Urothelium cell line (cell line): ENCODE measurements at regions not wholly inside any gene's neighbourhood (a gene's known extent, or its start where the extent isn't known, plus 50 kb on each side); places are given as distances from the start of the nearest gene placed in this dataset.

Experiments used
- DNase-seq: peaks from one replicate; pipeline ENCODE4 v3.0.0; 2011; ENCODE audit warnings: low spot score, mixed read lengths
- FAIRE-seq: peaks from 2 replicates; lab custom pipeline; 2011; peaks lifted over from hg19 to GRCh38; lab: Jason Lieb, UNC

DNA sequence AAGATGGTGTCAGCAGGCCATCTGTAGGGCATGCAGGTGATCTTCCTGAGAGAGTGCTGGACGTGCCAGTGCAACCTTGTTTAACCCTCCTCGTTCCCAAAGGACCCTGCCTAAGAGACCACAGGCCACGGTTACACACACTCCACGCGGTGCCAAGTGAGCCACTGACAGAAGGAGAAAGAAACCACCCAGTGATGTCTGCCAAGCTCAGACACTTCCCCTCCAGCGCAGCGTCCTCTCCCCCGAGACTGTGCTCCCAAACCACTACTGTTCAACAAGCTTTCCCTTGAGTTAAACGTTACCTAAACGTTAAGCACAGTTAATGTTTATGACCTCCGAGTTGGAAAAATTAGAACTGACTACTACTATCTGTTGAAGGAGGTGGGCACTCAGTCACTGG lies 119.1 kb upstream of the NCK2 start:
- FAIRE-seq = no peak
- no peak for DNase-seq

DNA sequence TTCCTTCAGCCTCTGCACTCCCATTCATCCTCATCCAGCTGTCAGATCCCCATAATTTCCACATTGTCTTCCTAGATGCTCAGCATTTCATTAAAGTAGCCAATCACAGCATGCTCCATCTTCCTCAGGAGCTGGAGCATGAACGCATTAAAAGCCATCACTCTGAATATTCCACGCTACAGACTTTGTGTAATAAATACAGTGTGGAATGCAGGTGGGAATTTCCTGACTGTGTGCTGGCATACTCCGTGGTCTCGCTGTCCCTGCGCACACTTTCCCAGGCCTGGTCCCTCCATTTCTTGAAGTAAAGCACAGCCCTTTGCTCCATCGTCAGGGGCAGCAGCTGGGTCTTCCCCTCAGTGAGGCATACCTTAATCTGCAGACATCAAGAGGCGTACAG lies 123.7 kb upstream of the NCK2 start:
- peak; percentile 63 for FAIRE-seq
- DNase-seq = no peak

DNA sequence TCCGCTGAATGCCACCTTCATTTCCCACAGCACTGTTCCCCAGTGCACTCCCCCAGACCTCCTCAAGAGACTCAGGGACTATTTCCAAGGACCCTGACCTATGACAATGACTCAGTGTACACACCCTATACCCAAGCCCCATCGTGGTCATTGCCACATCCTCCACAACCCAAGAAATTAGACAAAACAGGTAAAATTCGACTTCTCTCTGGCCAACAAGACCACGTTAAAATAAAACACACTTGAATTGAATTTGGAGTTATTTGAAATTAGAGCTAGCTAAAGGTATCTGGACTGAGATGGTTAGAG lies 126.4 kb upstream of the NCK2 start:
- FAIRE-seq (no peak), DNase-seq (no peak)

DNA sequence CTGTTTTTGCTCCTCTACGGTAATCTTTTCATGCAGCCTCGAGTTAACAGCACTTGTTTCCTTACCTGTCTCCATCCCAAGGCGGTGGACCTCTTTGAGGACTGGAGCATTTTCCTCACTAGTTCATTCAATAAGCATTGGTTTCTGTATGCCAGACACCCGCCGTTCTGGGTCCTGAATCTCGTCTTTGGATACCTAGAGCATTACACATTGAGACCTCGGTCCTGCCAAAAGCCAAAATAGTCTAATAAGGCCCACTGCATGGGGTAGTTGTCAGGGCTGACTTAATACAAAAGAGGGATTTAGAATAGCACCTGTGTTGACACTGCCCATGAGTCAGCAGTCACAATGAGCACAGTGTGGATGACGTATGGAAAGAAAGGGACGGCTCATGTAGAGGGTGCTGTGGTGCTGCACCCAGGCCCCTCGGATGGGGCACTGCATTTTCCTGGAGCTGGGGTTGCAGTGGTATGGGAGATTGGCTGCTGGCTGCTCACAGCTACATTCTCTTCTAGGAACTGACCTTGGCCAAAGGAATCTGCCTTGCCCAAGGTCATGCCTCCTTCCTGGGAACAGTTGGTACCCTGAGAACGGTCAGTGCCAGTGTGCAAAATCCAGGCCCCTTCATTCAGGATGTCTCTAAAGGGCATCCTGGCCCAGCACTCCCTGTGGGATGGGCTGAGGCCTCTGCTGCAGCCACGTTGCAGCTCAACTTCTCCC lies 126.9 kb upstream of the NCK2 start:
- DNase-seq (peak; percentile 87), FAIRE-seq (peak; percentile 63)

DNA sequence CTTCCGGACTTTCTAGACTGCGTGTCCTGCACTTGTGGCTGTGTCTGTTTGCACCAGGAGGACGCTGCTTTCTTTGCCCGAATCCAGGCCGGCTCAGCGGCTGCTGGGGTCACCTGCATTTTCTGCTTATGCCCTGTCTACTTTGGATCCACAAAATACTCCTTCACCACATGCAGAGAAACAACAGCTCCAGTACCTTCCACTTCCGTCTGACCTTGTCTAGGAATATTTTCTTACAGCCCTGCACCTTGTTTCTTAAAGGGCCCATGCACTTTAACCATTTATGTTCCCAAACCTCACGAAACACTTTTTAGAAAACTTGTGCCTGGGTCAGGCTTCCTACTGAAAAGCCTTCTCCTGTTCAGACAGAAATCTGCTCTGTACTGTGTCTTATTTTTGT lies 129.4 kb upstream of the NCK2 start:
- FAIRE-seq = peak; percentile 5
- DNase-seq = no peak

DNA sequence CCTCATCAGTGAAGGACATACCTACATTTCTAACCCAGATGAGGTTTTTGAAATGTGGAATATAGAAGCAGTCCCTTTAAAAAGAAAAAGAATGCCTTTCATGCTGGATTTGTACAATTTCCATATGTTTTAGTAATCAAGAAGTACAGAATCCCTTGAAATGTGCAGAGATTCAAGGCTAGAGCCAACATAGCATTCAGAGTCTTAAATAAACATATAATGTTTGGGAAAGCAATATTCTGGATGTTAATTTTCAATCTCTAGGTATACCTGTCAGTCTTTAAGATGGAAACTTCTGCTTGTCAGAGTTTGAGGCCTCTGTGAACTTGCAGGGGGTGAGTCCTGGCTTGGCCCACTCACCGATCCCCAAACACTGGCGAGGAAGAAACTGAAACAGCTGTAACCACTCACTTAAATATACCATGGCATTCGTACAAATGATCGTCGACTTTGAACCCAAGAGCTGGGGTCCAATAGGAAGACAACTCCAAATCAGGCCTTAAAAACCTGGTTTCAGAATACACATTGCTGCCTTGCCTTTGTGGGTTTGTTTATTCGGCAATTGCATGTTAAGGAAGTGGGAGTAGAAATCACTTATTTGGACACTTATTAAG lies 132.8 kb upstream of the NCK2 start:
- FAIRE-seq = no peak
- no peak for DNase-seq

DNA sequence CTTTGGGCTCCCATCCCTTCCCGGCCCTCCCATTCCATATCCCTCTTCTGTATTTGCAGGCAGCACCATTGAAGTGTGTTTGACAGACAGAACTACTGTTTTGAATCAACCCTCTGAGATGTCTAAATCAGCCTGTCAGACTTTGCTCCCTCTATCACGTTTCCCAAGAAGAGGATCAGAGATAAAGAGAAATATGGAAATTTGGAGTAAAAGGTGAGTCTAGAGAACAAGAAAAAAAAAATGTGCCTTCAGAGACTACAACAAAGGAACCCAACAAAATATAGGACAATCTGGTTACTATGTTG lies 133.4 kb upstream of the NCK2 start:
- DNase-seq (no peak), FAIRE-seq (peak; percentile 20)

DNA sequence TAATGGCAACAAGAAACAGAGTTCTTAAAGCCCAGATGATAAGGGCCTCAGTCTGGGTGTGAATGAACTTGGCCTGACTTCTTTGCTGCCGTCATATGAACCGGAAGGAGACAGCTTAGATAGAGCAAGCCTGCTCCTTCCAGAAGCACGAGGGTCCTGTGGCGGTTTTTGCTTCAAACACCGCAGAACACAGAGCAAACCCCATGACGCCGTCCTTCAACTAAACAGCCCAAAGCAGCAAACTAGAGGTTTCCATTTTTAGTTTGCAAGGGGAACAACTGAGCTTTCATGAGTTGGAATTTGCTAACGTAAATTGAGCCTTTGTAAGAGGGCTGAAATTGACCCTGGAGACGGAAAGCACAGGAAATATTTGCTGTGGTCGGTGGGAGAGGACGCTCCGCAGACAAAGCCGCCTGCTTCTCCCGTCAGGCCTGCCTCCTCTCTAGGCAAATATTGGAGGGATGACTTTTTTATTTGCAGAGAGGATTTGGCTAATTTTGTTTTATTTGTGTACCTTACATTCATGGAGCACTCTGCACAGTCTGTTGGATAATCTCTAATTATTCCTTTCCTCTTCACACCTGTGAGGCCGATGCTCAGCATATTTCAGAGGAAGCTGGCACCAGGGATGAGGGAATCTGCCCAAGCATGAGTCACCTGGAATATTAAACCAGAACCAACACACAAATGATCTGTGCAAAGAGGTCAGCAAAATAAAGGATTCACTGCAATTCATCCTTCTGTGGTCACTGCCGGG lies 134.0 kb upstream of the NCK2 start:
- FAIRE-seq = no peak
- peak; percentile 42 for DNase-seq

DNA sequence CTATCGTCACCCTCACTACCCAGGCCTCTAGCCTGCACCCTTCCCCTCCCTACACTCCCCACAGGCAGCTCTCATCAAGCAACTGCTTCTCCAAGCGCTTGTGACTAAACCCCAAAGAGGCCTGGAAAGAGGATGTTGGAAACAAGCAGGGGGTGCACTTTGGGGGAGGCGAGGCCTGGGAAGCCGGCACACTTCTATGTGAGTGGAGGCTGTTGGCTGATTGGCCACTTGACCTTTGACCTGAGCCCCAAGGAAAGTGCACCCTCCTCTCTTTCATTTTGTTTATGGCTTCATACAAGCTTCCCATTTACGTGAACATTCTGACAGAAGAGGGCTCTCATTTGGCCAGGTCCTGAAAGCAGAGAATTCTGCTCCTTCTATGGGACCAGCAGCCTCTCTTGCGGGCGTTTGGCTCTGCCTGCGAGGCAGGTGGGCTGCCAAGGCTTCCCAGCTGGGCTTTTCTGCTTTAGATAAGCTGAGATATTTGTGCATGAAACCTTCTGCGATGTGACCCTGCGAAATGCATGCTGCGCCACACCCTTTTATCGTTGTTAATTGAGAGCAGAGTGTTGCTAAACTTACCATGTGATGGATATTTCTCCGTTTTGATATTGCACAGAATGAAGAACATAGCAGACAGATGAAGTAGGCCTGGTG lies 134.8 kb upstream of the NCK2 start:
- FAIRE-seq = no peak
- DNase-seq = no peak

DNA sequence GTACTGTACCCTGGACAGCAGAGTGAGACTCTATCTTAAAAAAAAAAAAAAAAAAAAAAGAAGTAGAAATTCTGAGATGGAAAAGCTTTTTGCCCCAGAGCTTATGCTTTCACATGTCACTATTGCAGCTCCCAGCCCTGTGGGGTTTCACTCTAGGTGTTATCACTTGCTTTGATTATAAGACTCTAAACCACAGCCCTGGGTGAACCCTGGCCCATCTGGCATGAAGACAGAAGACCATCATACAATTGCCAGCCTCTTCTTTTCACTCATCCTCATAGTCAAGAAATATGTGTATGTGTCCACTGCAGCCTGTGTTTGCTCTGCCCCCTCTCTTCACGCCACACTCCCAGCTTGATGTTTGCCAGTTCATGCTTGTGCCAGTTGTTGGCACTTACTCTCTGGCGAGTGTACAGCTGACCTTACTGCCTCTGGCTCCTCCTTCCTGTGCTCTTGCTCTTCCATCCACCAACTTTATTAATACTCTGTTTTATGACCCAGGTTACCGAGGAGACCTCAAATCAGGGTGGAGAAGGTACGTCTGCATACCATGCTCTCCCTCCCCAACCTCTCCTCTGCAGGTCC lies 136.7 kb upstream of the NCK2 start:
- FAIRE-seq = no peak
- no peak for DNase-seq

DNA sequence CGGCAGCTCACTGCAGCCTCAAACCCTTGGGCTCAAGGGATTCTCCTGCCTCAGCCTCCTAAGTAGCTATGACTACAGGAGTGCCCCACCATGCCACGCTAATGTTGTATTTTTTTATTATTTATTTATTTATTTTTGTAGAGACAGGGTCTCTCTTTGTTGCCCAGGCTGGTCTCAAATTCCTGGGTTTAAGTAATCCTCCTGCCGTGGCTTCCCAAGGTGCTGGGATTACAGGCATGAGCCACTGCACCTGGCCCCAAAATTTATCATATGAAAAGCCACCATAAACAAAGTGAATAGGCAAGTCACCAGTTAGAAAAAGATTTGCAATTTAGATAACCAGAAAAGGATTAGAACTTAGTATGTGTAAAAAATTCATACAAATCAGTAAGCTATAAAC lies 138.6 kb upstream of the NCK2 start:
- FAIRE-seq (no peak), DNase-seq (no peak)

DNA sequence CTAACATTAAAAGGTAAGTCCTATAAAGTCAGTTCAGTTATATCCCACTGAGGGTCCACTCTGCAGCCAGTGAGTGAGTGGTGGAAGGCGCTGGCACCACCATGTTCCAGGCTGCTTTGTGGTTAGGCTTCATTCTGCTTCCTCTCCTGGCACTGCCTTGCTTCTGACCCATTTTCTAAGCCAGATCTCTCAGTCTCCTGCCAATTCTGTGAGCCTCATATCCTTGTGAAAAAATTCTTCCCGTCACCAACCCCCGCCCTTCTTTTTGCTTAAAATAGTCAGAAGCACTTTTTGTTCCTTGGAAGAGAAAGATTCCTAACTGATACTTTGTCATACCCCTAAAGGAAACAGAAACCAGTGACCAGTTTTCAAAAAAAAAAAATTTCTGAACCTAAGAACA lies 139.8 kb upstream of the NCK2 start:
- no peak for DNase-seq
- FAIRE-seq = no peak

DNA sequence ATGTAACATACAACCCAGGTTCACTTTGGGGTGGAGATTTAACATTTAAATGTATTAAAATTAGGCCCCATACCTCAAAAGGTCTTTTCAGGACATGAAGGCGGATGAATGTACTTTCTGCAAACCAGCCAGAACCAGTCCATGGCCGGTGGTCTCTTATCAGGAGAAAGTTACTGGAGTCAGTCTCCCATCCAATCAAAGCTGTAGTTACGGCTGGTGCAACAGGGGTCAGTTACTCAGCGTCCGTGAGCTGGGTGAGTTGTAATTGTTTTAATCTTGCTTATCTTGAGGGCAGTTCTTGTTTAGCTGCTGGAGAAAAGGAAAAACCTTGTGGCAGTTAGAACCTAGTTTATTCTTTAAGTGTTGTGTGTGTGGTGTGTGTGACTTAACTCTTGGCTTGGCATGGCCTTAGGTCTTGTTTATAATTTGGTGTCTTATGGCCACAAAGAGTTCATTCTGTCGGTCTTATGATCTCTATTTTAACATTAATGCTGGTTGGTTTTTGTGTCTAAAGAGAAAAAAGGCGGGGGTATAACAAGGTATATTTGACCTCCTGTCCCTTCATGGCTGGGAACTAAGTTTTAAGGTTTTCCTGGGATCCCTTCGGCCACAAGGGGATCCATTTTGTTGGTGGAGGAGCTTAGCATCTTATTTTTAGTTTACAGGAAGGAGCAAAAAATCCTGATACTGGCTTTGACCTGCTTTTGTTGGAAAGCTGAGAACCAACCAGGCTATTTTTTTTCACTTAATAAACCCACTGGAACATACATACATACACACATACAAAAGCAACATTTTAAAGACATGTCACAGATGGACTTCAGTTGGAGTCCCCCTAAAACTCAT lies 143.5 kb upstream of the NCK2 start:
- peak; percentile 69 for FAIRE-seq
- no peak for DNase-seq

DNA sequence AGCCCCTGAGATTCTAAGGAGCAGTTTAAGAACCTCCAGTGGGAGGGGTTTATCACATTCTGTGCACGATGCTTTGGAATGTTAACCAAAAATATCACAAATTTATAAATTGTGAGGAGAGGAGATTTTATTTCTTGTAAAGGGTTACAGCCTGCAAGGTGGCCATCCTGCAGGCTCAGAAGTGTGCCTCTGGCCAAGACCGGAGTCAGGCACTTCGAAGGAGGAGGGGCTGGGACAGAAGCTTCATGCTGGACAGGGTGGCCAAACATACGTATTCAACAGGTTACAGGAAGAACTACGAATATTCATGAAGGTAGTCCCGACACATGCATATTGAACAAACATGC lies 144.1 kb upstream of the NCK2 start:
- no peak for FAIRE-seq
- DNase-seq = no peak

DNA sequence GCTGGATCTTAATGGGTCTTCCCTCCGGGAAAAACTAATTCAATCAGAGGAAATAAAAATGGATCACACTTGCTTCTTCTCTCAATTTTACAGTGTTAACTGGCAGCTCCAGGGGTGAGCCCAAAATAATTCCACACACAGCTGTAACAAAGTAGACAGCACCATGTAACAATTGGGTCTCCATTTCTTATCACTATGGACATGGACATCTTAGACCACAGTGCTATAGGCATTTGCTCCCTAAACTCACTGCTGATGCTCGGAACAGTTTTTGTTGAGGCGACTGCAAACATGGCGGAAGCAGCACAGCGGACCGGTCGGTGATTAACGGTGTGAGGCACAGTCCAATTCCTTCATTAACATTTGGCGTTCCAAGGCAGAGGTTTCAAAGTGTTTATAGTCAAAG lies 144.7 kb upstream of the NCK2 start:
- FAIRE-seq (no peak), DNase-seq (no peak)

DNA sequence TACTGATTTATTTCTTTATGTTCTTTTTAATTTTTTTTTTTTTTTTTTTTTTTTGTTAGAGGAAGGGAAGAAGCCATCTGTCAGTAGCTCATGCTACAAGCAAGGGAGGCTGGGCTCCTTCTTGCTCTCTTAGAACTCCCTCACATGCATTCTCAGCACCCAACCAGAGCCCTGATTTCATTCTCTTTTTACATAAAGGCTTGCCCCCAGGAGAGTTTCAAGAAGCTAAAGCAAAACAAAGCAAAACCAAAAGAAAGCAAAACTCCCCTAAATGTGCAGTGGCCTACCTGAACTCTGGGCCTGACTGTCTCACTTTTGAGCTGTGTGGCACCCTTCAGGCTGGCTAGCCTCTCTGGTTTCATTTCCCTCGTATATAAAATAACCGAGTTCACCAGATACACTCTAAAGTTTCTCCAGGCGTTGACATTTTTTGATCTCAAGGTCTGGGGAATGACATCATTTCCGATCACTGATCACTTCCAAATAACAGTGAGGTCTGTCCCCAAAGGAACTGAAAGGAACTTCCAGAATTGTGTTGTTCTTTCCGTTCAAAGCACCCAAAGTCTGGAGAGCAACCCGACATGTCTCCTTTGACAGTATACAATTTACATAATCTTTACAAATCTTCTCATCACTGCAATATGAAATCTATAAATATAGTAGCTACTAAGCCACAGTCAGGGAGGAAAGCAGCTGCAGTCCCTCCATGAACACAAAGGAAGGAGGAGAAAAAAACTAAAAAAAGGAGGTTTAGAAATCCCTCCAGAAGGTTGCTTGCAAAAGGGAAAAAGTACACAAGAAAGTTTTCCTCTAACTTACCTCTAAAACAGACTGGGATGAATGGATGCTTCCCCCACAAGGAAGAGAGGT lies 145.6 kb upstream of the NCK2 start:
- no peak for FAIRE-seq
- no peak for DNase-seq

DNA sequence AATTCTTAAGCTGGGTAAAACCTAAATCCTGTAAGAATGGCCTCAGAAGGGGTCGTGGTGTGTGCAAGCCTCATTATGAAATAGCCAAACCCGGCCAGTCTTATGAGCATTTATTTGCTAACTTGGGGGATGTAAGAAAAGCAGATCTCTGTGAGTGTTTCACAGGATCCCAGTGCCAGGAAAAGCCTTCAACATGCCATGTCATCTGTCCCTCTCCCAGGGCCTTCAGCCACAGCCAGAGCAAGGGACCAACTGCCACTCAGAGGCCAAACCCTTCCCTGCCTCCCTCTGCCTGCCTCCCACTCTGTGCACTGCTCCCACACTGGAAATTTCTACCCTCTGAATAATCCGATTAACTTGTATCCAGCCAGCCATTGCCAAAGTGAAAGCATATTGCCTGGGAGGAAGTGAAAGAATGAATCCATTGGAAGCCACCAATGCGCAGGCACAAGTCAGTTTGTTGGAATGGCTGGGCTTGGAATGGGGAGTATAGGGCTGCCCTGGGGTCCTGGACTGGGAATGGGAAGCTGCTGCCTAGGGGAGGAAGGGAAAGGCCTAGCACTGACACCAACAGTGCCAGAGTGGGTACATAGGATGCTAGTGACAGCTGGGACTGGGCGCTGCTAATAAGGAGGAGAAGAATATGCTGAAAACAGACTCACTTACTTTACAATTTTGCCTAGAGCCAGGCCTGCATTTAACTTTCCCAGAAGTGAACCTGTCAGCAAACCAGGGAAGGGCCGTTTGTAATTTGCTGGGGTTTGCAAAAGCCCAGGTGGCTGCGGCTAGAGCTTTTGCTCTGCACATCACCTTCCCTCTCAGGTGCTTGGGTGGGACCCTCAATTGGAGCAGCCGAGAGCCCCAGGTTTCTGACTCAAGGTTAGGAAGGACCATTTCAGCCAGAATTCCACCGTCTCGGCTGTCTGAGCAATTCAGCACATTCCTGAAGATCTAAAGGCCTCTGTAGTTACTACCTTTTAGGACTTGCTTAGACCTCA lies 146.6 kb upstream of the NCK2 start:
- no peak for FAIRE-seq
- no peak for DNase-seq

DNA sequence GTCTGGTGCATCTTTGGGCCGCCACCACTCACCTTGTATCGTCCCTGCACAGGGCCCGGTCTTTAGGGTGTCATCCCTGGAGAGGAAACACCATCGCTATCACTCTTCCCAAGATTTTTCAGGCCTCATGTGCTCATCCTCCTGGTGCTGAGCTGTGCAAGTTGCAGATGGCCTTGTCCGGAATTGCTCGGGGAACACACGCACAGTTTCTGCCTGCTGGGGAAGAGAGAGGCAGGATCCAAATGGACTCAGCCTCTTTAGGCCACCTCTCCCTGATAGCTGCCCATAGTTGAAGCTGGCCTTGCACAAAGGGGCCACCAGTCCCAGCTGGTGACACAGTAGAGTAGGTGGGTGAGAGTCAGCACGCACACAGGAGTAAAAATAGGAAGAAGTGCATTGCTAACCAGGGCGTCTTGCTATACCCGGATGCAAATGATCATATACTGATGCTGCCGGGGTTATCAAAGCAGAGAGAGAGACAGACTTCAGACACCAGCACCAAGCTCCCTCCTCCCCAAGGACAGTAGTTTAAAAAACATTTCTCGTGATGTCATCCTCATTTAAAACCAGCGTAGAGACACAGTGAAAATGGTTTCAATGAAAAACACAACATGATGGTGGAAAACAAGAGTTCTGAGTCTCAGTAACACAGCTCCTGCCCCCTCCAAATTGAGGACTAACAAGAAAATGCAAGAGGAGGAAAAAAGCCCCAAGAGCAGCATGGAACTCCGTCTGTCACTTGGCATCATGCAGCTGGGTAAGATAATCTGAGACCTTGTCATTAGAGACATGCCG lies 147.5 kb upstream of the NCK2 start:
- no peak for DNase-seq
- FAIRE-seq = no peak
